CD4-positive, alpha-beta T cell treated with Interleukin-6 for 4 hours (primary cell): ENCODE measurements at regions not wholly inside any gene's neighbourhood (a gene's known extent, or its start where the extent isn't known, plus 50 kb on each side); places are given as distances from the start of the nearest gene placed in this dataset.

Experiments
- DNase-seq: peaks from one replicate; pipeline ENCODE4 v3.0.0-alpha.2; 2020; ENCODE audit warnings: mixed read lengths

DNA sequence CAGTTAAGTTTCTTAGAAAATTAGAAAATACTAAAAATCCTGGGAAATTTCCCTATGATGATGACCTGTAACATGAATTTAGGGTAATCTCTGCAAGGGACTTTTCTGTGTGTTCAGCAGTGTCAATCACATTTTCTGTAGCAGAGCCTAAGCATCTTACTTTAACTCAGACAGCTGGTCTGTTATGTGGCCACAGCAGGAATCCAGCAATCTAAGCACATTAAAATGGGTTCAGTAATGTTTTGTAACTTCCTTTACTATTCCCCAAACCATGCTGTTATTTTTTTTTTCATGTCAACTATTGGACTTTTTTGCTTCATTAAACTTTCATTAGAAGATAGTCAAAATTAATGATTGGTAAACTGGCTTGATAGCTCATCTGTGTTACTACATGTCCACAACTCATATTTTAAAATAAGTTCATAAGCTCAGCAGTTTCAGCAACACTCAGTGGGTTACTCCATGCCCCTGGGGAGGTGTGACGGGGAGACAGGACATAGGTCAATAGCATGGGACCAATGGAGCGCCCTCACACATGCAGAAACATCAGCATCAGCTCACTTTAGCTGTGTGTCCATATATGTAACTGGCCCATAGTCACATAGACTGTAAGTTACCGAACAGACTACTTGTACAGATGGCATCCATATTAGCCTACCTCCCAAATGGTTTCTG is 168.0 kb upstream of the PACRGL start:
- DNase-seq, result no peak

DNA sequence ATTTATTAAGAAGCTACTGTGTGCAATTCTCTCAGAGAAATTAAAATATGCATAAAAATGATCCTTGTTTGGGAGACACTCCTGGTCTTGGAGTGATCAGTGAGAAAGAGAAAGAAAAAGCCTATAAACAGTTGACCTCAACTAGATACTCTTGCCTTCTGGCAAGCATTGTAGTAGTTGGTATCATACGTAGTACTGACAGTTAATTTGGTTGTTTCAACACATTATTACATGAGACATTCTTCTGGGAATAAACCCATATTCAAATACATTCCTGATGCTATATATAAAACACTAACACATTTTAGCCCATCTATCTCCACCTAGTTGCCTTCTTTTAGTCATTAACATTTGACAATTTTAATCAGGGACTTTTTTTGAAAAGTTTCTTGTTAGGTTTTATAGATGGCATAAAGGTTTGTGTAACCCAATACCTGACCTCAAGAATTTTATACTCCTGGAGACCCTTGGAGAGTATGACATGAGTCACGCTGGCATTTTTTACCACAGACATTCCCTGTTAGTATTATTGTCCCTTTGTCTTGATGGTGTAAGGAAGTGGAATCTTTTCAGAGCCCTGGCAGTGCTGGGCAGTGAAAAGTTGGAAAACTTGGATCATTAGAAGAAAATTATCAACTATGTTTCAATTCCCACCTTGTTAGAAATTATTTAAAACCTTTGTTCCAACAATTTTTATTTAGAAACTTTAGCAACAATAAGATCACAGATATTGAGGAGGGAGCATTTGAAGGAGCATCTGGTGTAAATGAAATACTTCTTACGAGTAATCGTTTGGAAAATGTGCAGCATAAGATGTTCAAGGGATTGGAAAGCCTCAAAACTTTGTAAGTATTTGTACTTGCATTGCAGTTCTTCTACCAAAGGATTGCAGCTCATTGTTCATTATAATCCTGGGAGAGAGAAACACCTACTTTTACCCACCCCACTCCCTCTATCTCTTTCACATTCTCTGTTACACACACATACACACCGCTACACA is 167.1 kb upstream of the PACRGL start:
- no peak for DNase-seq

GRCh38 chr4:20538905-20539304 is 161.4 kb upstream of the PACRGL start:
- no peak for DNase-seq

GRCh38 chr4:20543131-20543530 is 157.1 kb upstream of the PACRGL start:
- no peak for DNase-seq

DNA sequence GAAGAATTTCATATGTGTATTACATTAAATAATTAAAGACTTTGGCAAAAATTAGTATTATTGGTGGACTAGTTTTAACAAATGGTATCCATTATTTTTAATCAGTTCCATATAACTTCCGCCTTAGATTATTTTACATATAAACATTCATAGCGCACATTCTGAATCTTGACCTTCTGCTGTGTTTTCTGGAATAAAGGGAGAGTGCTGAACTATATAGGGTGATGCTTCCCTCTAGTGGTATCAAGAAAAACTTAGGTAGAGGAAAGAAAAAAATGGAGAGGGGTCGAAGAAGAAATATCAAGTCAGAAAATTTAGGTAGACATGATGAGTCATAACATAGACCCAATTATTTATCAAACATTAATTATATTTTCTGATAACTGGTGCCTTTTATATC is 155.6 kb upstream of the PACRGL start:
- no peak for DNase-seq

DNA sequence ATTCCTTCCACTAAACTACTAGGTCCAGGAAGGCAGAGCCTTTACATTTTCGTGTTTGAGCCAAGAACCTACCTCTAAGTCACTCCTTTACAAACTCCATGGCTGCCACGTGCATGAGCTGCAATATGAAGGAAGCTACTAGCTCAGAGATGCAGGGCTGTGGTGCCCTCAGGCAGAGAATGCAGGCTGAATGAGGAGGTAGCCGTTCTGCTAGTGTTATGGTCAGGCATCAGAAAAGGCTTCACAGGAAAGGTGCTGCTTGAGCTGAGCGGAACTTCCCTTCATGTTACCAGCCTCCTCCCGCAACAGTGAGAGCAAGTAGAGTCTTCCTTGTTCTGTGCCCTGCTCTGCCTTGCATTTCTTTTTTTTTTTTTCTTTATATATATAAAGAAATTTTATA is 148.3 kb upstream of the PACRGL start:
- no peak for DNase-seq

GRCh38 chr4:20554134-20554533 is 146.1 kb upstream of the PACRGL start:
- DNase-seq, result no peak

- DNase-seq, result no peak
Measured at GRCh38 chr4:20565075-20565721, 135.1 kb upstream of the PACRGL start.

GRCh38 chr4:20570981-20571715 is 129.1 kb upstream of the PACRGL start:
- no peak for DNase-seq

DNA sequence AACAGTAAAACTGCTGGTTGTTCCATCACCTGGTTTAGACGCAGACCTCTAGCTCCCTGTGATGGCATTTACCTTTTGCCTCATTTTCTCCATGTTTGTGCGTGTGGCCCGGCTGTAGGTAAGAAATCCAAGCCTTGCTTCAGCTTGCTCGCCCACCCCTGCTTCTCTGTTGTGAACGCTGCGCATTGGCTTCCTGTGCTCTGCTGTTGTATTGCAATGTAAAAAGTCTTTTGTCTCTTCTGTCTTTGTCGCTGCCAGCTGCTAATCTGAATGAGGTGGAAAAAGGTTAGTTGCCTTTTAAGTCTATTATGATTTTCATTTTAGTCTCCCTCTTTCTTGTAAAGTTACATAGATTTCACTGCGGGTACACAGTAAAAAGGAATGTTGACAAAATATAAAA is 127.3 kb upstream of the PACRGL start:
- no peak for DNase-seq

DNA sequence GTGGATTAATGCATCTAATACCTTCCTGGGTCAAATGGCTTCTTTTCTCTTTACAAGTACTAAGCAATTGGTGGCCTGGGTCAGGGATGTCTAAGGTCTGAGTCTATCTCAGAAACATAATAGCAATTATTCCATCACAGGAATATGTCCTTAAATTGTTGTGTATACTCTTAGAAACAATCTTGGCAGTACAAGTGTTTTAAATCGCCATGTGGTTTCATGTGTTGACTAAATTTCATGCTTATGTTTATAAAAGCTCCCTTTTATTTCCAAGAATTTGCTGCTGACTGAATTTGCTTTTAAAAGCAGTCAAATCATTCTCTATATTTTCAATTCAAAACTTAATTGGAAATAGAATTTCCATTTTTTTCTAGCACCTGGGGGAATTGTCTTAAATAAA is 125.3 kb upstream of the PACRGL start:
- DNase-seq, result no peak

DNA sequence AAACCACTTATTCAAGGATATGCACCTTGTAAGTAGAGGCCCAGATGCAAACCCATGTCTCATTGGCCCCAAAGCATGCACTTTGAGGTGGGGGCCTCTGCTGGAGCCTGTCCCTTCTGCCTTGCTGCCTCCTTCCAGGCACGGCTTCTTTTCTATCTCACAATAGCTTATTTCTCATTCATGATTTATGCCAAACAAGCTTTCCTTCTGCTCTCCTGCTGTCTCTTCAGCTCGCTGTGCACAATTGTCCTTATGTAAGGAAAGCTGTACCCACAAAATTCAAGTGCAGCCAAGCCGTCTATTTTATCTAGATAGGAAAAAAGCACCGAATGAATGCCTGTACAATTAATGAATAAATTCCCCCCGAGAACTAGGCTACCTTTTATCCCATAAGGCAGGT is 124.8 kb upstream of the PACRGL start:
- DNase-seq, result no peak

GRCh38 chr4:20576861-20577260 is 123.4 kb upstream of the PACRGL start:
- no peak for DNase-seq

DNA sequence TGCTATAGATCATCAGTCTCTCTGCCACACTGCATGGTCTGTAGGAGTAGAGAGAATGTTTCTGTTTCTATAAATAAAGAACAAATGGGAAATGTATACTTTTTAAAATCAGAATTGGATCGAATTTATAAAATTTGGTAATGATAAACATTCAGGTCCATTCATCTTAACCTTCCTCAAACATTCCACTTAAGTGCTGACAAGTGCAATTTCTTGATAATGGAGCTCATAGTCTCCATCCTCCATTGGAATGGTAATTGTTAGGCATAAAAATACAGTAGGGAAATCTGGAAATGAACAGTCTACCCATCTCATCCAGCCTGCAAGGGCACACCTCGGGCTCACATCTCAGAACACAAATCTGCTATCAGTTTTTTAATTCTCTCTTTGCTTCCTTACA is 122.6 kb upstream of the PACRGL start:
- no peak for DNase-seq

- no peak for DNase-seq
Measured at GRCh38 chr4:20580907-20581306, 119.4 kb upstream of the PACRGL start.

DNA sequence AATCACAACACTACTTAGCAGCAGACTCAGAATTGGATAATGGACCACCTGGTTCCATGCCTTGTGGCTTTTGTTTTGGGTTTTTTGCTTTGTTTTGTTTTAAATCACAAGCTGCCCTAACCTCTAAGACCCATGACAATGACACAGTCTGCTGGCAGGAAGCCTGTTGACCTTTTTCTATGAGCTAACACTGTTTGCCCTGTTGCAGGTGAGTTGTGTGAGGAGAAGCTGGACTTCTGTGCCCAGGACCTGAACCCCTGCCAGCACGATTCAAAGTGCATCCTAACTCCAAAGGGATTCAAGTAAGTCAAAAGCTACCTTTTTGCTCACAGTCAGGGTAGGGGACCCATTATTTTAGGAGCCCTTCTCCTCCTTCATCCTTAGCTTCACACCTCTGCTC is 110.8 kb upstream of the PACRGL start:
- DNase-seq, result no peak

DNA sequence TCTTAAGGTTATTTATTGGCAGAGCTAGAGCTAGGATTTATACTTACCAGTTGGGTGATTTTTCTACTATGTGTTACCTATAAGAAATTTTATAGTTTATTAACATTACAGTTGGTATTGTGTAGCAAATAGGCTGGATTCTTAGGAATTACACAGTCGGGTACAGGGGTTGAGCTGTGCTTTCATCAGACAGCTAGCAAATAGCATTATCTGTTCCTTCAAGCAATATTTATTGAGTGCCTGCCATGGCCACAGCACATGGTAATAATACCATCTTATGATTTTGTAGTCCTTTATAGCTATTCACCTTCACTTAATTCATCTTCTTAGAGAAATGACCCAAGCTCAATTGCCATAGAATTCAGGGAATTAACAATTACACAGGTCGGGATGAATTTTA is 109.4 kb upstream of the PACRGL start:
- no peak for DNase-seq

- DNase-seq, result no peak
Measured at GRCh38 chr4:20591571-20591970, 108.7 kb upstream of the PACRGL start.

DNA sequence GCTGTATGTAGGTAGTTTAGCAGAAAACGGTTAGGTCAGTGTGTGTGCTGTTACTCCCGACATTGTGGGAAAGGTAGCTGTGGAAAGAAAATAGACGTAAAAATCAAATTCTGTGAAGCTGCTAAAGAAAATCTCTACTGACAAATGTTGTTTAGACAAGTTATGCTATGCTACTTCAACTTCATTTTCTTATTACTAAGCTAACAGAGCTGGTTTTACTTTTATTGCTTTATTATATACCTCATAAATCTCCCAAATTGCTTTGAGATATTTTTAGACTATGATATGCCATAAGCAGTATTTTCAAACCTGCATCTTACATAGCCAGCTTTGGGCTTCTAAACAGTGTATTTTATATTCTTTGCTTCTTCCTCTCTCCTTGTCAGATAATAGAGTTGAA is 108.2 kb upstream of the PACRGL start:
- DNase-seq, result no peak

GRCh38 chr4:20592663-20593062 is 107.6 kb upstream of the PACRGL start:
- DNase-seq, result no peak

DNA sequence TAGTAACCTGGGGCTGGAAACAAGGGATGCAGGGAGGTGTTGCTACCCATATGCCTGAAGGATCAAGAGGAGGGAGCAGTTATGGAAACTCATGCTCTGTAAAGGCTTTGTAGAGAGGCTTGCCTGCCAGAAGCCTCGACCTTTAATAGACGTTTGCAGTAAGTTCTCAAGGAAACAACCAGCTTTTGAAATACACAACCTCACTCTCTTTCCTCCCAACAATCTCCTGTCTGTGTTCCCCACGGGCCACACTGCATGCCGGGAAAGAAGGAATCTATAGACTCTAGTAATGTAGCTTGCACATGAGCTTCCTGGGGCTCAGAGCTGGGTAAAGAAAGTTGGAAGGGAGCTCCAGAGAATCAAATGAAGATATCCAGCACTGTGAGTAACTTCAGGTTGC is 101.6 kb upstream of the PACRGL start:
- no peak for DNase-seq

DNA sequence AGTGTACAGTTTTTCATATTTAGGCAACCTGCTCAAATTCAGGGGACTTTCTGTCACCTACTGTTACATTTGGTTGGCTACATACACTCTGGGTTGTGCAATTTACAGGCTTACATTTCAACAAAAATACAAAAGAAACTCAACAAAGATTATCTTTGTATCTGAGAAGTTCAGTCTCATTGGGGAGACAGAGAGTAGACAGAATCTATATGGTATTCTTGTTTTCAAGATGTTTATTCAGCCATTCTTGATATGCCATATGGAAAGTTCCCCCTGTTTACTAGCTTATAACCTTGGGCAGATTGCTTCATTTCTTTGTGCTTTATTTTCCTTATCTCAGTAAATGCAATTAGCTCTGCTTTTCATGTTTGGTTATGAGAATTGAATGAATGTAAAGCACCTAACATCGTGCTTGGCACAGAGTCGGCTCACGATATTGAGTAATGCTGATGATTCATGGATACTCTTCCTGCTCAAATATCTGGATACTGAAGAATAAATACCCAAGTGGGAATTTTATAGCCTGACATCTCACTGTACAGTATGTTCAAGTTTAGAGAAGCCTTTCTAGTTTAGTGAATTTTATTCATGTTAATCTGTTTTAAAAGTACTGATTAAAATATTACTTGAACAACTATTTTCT is 96.5 kb upstream of the PACRGL start:
- DNase-seq, result no peak

- no peak for DNase-seq
Measured at GRCh38 chr4:20612313-20612712, 87.9 kb upstream of the PACRGL start.
